NCI-H748 (cell line): ENCODE measurements at regions not wholly inside any gene's neighbourhood (a gene's known extent, or its start where the extent isn't known, plus 50 kb on each side); places are given as distances from the start of the nearest gene placed in this dataset.
A peak's percentile ranks its signal among the peaks of the same experiment; 100 is the strongest.
"Not testable (repeated sequence)": the region's sequence is repeated elsewhere in the genome, so short reads cannot be mapped to it uniquely, and the experiment has no call there.

ENCODE experiments used
- DNase-seq: peaks from one replicate; lab custom pipeline; 2025; ENCODE audit not compliant: unreplicated experiment; lab: John Stamatoyannopoulos, UW

DNA sequence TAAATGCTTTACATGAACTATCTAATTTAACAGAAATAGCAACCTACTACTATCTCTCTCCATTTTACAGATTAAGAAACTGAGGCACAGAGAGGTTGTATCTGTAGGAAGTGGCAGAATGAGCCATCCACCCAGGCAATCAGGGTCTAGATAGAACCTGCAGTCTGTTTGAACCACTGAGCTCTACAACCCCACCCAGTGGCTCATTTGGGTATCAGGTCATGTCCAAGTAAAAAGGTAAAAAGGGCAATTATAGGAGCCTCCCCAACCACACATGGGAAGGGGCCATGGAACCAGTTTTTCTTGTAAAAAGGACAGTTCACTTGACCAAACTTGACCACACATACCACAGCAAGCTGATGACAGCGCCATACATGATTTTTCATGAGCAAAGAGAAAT is 92.9 kb upstream of the SGCG start:
- peak; percentile 62 for DNase-seq

DNA sequence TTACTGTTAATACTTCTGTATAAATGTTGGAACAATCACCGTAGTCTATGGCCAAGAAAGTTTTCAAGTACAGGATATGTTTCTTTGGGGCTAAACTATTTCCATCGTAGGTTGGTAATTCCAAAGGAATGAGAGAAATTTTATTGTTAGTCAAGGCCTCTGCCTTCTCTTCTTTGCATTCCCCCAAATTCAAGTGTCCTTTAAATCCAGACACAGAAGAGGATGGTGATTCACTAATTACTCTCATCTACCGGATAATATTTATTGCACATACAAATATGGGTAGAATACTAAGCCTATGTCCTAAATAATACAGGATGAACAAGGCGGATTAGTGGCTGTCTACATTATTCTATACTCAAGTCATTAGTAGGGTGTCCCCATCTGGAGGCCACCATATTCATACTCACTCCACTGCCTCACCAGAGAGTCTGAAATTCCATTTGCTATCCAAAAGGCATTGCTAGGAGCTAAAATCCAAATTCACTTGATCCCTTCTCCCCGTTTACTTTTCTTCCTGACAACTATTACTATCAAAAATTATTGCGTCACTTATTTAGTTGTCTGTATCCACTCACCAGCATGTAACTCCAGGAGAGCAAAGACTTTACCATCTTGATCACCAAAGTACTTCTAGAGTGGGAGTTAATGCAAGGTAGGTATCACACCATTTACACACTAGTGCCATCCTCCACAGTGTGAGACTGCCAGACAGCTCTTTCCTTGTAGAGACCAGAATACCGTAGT is 82.4 kb upstream of the SGCG start:
- DNase-seq: no peak

DNA sequence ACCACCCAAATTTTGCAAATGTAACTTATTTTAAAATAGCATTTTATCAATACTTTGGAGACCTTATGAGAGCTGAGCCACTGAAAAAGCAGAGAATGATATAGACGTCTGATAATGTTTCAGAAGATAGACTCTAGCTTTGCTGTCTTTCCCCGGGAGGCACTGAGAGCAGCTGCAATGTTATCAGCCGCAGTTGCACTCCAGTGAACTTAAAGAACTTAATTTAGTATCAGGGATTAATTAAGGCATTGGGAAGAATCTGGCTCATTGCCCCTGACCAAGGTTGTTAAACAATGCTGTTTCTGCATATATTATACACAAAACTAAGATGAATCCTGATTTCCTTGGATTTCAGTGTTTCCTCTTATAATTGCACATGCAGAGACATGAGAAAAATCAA is 75.7 kb upstream of the SGCG start:
- no peak for DNase-seq

DNA sequence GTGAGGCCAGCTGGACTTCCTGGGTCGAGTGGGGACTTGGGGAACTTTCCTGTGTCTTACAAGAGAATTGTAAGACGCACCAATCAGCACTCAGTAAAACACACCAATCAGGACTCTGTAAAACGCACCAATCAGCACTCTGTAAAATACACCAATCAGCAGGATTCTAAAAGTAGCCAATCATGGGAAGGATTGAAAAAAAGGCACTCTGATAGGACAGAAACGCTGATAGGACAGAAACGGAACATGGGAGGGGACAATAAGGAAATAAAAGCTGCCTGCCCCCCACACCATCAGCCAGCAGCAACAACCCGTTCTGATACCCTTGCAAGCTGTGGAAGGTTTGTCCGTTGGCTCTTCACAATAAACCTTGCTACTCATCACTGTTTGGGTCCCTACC is 73.1 kb upstream of the SGCG start:
- DNase-seq: no peak

DNA sequence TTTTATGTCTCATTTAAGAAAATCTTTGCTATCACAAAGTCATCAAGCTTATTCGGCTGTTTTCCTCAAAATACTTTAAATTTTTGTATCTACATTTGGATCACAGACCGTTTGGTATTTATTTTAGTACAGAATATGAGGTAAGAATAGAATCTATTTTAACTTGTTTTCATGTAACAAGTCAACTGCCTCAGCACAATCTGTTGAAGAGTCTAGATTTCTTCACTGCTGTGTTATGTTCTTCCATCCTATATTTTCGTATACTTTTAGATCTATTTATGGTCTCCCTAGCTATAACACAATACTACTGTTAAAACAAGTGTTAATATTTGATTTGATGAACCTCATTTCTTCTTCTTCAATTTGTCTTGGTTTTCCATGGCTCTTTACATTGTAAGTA is 61.6 kb upstream of the SGCG start:
- no peak for DNase-seq

DNA sequence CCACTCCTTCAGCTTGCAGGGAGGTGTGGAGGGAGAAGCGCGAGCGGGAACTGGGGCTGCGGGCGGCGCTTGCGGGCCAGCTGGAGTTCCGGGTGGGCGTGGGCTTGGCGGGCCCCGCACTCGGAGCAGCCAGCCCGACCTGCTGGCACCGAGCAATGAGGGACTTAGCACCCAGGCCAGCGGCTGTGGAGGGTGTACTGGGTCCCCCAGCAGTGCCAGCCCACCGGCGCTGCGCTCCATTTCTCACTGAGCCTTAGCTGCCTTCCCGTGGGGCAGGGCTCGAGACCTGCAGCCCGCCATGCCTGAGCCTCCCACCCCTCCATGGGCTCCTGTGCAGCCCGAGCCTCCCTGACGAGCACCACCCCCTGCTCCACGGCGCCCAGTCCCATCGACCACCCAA is 53.2 kb upstream of the SGCG start:
- not testable (repeated sequence) for DNase-seq

DNA sequence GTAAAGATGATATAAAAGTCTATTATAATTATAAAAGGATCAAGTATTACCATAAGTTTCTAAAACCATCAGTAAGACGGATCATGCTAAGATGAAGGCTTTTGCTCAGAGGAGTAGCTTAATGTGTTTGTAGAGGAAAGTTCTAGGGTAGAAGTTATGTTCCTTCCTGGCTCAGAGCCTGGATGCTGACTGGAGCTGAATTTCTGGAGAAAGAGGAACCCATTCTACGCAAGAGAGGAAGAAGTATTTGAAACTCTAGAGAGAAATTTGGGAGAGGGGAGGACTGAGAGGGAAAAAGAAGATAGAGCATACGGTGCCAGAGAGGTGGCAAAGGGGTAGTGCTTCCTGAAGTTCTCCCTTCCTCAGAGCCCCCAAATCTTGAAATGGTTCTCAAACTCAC is 51.4 kb upstream of the SGCG start:
- no peak for DNase-seq
